ENCODE measurements at regions not wholly inside any gene's neighbourhood (a gene's known extent, or its start where the extent isn't known, plus 50 kb on each side); places are given as distances from the start of the nearest gene placed in this dataset.

DNA sequence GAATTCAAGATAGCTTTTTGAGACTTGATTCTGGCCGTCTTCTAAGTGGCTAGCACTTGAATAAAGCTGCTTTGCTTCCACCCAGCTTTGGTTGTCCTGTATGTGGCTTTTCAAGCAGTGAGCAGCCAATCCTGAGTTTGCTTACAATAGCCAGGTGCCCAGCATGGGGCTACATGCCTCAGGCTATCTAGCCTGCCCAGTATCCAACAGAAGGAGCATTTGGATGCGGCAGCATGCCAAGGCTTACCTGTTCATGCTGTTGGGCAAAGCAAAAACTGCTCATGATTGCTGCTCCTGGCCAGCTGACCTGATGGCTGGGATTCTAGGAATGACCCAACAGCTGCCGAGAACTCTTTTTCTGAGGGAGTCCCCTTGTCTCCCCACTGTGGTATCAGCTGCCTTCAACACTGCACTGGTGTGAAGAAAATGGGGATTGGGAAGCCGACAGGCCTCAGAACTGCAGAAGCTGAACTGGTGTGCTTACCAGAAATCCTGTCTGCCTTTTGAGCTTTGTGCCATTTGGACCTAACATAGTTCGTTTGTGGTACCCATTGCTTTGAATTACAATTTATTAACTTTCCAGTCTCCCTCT, 618.9 kb upstream of the IGFBP3 start:
- no peaks in the 10 kb centered on the region for H3K36me3 ChIP-seq
- H3K27ac ChIP-seq, result no peak overlapping the region
- intact Hi-C loops (cut with DNase I), result no loop called here
- no peaks in the 10 kb centered on the region for H3K27me3 ChIP-seq
- no peaks in the 10 kb centered on the region for H3K9me3 ChIP-seq
- H3K4me1 ChIP-seq, result no peaks in the 10 kb centered on the region
- TF ChIP-seq, protein P1, sequence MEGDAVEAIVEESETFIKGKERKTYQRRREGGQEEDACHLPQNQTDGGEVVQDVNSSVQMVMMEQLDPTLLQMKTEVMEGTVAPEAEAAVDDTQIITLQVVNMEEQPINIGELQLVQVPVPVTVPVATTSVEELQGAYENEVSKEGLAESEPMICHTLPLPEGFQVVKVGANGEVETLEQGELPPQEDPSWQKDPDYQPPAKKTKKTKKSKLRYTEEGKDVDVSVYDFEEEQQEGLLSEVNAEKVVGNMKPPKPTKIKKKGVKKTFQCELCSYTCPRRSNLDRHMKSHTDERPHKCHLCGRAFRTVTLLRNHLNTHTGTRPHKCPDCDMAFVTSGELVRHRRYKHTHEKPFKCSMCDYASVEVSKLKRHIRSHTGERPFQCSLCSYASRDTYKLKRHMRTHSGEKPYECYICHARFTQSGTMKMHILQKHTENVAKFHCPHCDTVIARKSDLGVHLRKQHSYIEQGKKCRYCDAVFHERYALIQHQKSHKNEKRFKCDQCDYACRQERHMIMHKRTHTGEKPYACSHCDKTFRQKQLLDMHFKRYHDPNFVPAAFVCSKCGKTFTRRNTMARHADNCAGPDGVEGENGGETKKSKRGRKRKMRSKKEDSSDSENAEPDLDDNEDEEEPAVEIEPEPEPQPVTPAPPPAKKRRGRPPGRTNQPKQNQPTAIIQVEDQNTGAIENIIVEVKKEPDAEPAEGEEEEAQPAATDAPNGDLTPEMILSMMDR (IDR thresholded peaks at IDR 0.05), result no peak
- no peak overlapping the region for H3K4me3 ChIP-seq
- no peak for DNase-seq (ENCODE audit: low spot score in 2 of 2)

DNA sequence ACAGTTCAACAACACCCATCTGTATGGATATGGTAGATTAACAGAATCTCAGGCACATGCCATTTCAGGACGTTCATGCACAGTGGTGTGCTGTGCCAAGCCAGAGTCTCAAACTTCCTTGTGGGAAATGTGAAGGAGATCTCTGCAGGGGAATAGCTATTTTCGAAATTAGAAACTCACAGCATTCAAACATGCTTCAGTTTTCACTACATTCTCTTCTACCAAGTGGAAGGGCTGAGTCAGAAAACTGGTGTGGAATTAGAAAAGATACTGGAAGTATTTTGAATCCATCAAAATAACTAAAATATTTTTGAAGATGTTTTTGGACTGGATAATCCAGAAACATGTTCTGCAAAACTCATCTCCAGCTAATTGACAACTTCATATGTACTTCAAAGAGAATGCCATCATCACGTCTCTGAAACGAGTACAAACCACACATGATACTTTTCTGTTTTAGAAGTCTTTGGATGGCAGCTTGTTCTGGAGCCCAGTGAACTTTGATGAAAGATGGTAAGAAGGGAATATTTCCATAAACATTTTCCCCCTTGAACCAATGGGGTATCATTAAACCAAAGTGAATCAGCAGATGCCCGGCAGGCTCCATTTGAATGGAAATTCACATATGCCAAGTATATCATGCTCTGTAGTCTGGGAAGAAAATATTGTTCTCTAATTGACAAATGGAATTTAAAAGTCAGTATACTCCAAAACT, 616.3 kb upstream of the IGFBP3 start:
- intact Hi-C loops (cut with DNase I), result no loop called here
- Histone ChIP-seq H3K27ac (no peak overlapping the region), H3K4me3 (no peak overlapping the region), H3K4me1 (no peaks in the 10 kb centered on the region), H3K27me3 (no peaks in the 10 kb centered on the region), H3K36me3 (no peaks in the 10 kb centered on the region), H3K9me3 (no peaks in the 10 kb centered on the region)
- DNase-seq (ENCODE audit: low spot score in 2 of 2), result no peak
- TF ChIP-seq, protein P1 (IDR thresholded peaks at IDR 0.05), result no peak

DNA sequence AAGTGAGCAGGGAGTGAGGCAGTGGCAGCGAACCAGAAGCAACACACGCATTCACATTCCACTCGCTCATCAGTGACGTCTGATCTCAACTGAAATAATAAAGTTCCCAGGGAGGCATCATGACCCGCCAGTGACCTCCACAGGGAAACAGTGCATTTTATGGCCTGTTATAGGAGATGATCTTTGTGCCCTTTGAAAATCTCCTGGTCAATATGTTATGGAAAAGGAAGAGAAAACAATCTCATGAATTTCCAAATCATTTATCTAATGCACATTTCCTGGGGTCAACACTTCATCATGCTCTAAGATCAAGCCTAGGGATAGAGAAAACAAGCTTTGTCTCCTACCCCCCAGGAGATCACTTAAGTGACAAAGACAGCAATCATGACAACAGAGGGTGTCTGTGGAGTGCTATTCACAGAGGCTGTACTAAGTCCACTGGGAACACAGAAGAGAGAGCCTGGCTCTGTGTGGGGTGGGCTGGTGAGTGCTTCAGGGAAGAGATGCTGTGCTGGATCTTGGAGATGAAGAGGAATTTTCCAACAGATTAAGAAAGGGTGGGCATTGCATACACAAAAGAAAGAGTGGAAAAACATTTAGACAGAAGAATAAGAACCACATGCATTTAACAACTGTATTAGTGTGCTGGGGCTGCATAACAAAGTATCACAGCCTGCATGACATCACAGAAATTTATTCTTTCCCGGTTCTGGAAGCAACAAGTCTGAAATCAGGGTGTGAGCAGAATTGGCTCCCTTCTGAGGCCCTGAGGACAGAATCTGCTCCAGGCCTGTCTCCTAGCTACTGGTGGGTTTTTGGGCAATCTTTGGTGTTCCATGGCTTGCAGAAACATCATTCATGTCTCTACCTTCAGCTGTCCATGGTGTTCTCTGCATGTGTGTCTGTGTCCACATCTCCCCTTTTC, 613.9 kb upstream of the IGFBP3 start:
- no peak overlapping the region for H3K27ac ChIP-seq
- TF ChIP-seq, protein P1 (IDR thresholded peaks at IDR 0.05), result no peak
- H3K27me3 ChIP-seq, result no peaks in the 10 kb centered on the region
- DNase-seq (ENCODE audit: low spot score in 2 of 2), result no peak
- H3K4me3 ChIP-seq, result no peak overlapping the region
- no peaks in the 10 kb centered on the region for H3K36me3 ChIP-seq
- H3K9me3 ChIP-seq, result no peaks in the 10 kb centered on the region
- intact Hi-C loops (cut with DNase I), result no loop called here
- H3K4me1 ChIP-seq, result no peaks in the 10 kb centered on the region

DNA sequence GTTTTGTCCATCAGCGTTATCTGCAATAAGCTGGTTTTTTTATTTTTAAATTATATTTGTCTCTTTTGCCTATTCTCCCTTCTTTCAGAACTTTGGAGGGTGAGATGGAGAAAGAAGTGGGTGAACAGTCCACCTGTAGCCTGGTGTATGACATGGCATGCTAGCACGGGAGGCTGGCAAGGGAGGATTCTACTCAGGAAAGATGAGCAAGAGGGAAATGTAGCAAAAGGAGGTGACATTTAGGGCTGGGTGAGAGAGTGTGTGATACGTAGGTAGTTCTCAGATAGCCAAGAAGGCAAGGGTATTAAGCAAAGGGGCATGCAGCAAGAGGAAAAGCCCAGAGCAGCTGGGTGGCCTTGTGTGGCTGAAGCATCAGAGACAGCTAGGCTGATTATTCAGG, 612.9 kb upstream of the IGFBP3 start:
- H3K36me3 ChIP-seq, result no peaks in the 10 kb centered on the region
- intact Hi-C loops (cut with DNase I), result no loop called here
- H3K9me3 ChIP-seq, result no peaks in the 10 kb centered on the region
- DNase-seq (ENCODE audit: low spot score in 2 of 2), result no peak
- no peak overlapping the region for H3K4me3 ChIP-seq
- TF ChIP-seq, protein P1 (IDR thresholded peaks at IDR 0.05), result no peak
- no peaks in the 10 kb centered on the region for H3K27me3 ChIP-seq
- H3K4me1 ChIP-seq, result no peaks in the 10 kb centered on the region
- H3K27ac ChIP-seq, result no peak overlapping the region

DNA sequence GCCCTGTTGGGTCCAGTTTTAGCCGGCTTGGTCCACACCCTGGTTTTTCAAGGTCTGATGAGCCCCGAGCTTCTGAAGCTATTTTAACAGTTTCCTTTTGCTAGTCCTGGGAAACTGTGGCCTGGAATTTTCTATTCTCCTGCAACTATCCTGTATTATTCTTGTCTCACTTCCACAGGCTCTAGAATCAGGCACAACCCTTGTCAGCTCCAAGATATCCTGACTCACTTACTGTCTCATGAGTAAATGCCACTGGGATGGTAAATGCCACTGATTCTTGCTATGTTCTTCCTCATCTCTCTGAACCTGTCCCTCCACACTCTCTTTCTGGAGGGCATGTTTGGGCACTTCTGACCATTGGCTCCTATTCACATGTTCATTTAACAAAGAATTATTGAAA, 611.5 kb upstream of the IGFBP3 start:
- intact Hi-C loops (cut with DNase I), result no loop called here
- Histone ChIP-seq H3K27me3 (no peaks in the 10 kb centered on the region), H3K36me3 (no peaks in the 10 kb centered on the region), H3K9me3 (no peaks in the 10 kb centered on the region), H3K4me1 (no peaks in the 10 kb centered on the region), H3K4me3 (no peak overlapping the region), H3K27ac (no peak overlapping the region)
- DNase-seq (ENCODE audit: low spot score in 2 of 2), result no peak
- TF ChIP-seq, protein P1 (IDR thresholded peaks at IDR 0.05), result no peak

Measured in ascending aorta (tissue), 2 donors.